Liver (tissue), 8 donors: ENCODE measurements at regions not wholly inside any gene's neighbourhood (a gene's known extent, or its start where the extent isn't known, plus 50 kb on each side); places are given as distances from the start of the nearest gene placed in this dataset.

Experiments
- DNase-seq: peaks from one replicate; pipeline ENCODE4 v3.0.0-alpha.2; 2017; ENCODE audit warnings: low spot score
- H3K27ac ChIP-seq, 2 donors: one replicate each; pipeline ENCODE4 v1.7.0; 2013; ENCODE audit warnings: inconsistent platforms in 2 of 2, low read length in 2 of 2, control low read depth in 1 of 2, low read depth in 1 of 2, mild to moderate bottlenecking in 1 of 2
- H3K27me3 ChIP-seq, 4 donors: one replicate each; pipeline versions ENCODE4 v1.6.1 to v1.7.0; 2013; ENCODE audit warnings: low read length in 3 of 4, inconsistent platforms in 1 of 4, mild to moderate bottlenecking in 1 of 4, moderate library complexity in 1 of 4; ENCODE audit not compliant: control insufficient read depth in 4 of 4, insufficient read depth in 4 of 4
- H3K36me3 ChIP-seq, 4 donors: one replicate each; pipeline versions ENCODE4 v1.6.1 to v1.7.0; 2013; ENCODE audit warnings: low read length in 3 of 4, mild to moderate bottlenecking in 3 of 4, low read depth in 1 of 4, moderate library complexity in 1 of 4; ENCODE audit not compliant: control insufficient read depth in 4 of 4, insufficient read depth in 3 of 4
- H3K4me1 ChIP-seq, 4 donors: one replicate each; pipeline versions ENCODE4 v1.6.1 to v1.7.0; 2013; ENCODE audit warnings: low read length in 3 of 4, mild to moderate bottlenecking in 3 of 4, moderate library complexity in 1 of 4; ENCODE audit not compliant: control insufficient read depth in 4 of 4, insufficient read depth in 4 of 4
- H3K4me3 ChIP-seq, 3 donors: one replicate each; pipeline versions ENCODE4 v1.6.1 to v1.7.0; 2013; ENCODE audit warnings: low read length in 3 of 3, control low read depth in 1 of 3, low read depth in 1 of 3, mild to moderate bottlenecking in 1 of 3
- H3K9ac ChIP-seq, 2 donors: one replicate each; pipeline ENCODE4 v1.7.0; 2013; ENCODE audit warnings: low read length in 2 of 2, mild to moderate bottlenecking in 2 of 2, moderate library complexity in 2 of 2, control low read depth in 1 of 2, low read depth in 1 of 2
- H3K9me3 ChIP-seq, 4 donors: one replicate each; pipeline versions ENCODE4 v1.6.1 to v1.7.0; 2013; ENCODE audit warnings: low read length in 3 of 4; ENCODE audit not compliant: control insufficient read depth in 4 of 4
- EGR1 ChIP-seq, 2 donors: IDR thresholded peaks; 2 replicates each; pipeline ENCODE4 v1.6.1; 2016 to 2018; ENCODE audit warnings: antibody characterized with exemption in 2 of 2, low read depth in 2 of 2
- FOXA1 ChIP-seq: IDR thresholded peaks from 2 replicates; pipeline ENCODE4 v1.6.1; 2016; ENCODE audit warnings: antibody characterized with exemption
- FOXA2 ChIP-seq: IDR thresholded peaks from 2 replicates; pipeline ENCODE4 v1.6.1; 2016; ENCODE audit warnings: antibody characterized with exemption
- GABPA ChIP-seq, 2 donors: IDR thresholded peaks in 1 of 2; conservative IDR thresholded peaks in 1 of 2; 2 replicates each; pipeline ENCODE4 v1.6.1; 2016; ENCODE audit warnings: antibody characterized with exemption in 2 of 2, mild to moderate bottlenecking in 1 of 2, moderate library complexity in 1 of 2
- HNF4A ChIP-seq, 2 donors: conservative IDR thresholded peaks; 2 replicates each; pipeline ENCODE4 v1.6.1; 2016; ENCODE audit warnings: antibody characterized with exemption in 2 of 2, mild to moderate bottlenecking in 2 of 2
- HNF4G ChIP-seq: IDR thresholded peaks from 2 replicates; pipeline ENCODE4 v1.6.1; 2016; ENCODE audit warnings: antibody characterized with exemption
- JUND ChIP-seq, 2 donors: IDR thresholded peaks; 2 replicates each; pipeline ENCODE4 v1.6.1; 2016; ENCODE audit warnings: antibody characterized with exemption in 2 of 2
- NR2F2 ChIP-seq: IDR thresholded peaks from 2 replicates; pipeline ENCODE4 v1.6.1; 2016; ENCODE audit warnings: antibody characterized with exemption
- RAD21 ChIP-seq, 2 donors: IDR thresholded peaks; 2 replicates each; pipeline ENCODE4 v1.6.1; 2016; ENCODE audit warnings: antibody characterized with exemption in 2 of 2, mild to moderate bottlenecking in 2 of 2
- RXRA ChIP-seq, 2 donors: IDR thresholded peaks; 2 replicates each; pipeline ENCODE4 v1.6.1; 2017 to 2018; ENCODE audit warnings: antibody characterized with exemption in 2 of 2, mild to moderate bottlenecking in 1 of 2
- TAF1 ChIP-seq: conservative IDR thresholded peaks from 2 replicates; pipeline ENCODE4 v1.6.1; 2016; ENCODE audit warnings: antibody characterized with exemption, mild to moderate bottlenecking
- YY1 ChIP-seq: IDR thresholded peaks from 2 replicates; pipeline ENCODE4 v1.6.1; 2016; ENCODE audit warnings: antibody characterized with exemption, mild to moderate bottlenecking
- WGBS: extraction: QIAGEN DNeasy Blood & Tissue Kit; methylation state at CpG from one replicate; pipeline ENCODE4 v1.1.7; 2013; 5-methylcytosine and 5-hydroxymethylcytosine counted together
- TF ChIP-seq, protein P1 (sequence below): IDR thresholded peaks from 2 replicates; pipeline ENCODE4 v1.6.1; 2016; ENCODE audit warnings: antibody characterized with exemption
- TF ChIP-seq, protein P2 (sequence below): IDR thresholded peaks from 2 replicates; pipeline ENCODE4 v1.6.1; 2016; ENCODE audit warnings: antibody characterized with exemption
- TF ChIP-seq, protein P3 (sequence below): IDR thresholded peaks from 2 replicates; pipeline ENCODE4 v1.6.1; 2016; ENCODE audit warnings: antibody characterized with exemption, mild to moderate bottlenecking
- TF ChIP-seq, protein P4 (sequence below): IDR thresholded peaks from 2 replicates; pipeline ENCODE4 v1.6.1; 2016; ENCODE audit warnings: antibody characterized with exemption
- TF ChIP-seq, protein P5 (sequence below): fragments of 150-350 bp; IDR thresholded peaks from 2 replicates; pipeline ENCODE4 v1.5.1; 2017; ENCODE audit warnings: improper control_type of control experiment, low read depth, low read length; ENCODE audit not compliant: missing input control
- donor health status: healthy.
- donor health status: healthy.
- donor health status: healthy.
- donor health status: healthy.
- donor health status: healthy.

DNA sequence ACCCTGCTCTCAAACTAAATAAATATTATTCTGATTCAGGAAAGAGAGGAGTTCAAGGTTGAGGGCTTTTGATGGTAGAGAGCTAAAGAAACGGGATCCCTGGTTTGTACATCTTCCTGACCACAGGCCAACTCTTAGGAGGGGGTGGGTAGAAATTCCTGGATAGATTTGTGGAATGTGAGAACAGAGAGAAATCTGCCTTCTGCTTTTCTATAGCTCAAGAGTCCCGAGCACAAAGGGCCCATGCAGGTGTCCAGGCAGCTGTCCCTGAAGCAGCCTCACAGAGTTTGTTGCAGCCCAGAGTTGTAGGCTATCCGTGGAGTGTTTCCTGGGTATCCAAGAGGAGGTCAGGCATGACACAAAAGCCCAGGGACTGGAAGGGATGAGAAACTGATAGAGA lies 198.6 kb downstream of the BCAT1 start:
- no peak overlapping the region for H3K4me3 ChIP-seq
- no peak overlapping the region for H3K9ac ChIP-seq
- H3K36me3 ChIP-seq = no peaks in the 10 kb centered on the region
- 86% methylated on average over 3 of the region's 3 CpGs for WGBS
- no peaks in the 10 kb centered on the region for H3K9me3 ChIP-seq
- peaks cover 4 to 12% (median 8%) of the 10 kb centered on the region in 4 donors for H3K4me1 ChIP-seq
- no peak for DNase-seq
- TF ChIP-seq, protein P1, sequence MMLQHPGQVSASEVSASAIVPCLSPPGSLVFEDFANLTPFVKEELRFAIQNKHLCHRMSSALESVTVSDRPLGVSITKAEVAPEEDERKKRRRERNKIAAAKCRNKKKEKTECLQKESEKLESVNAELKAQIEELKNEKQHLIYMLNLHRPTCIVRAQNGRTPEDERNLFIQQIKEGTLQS = no peak
- TF ChIP-seq YY1 (no peak), FOXA2 (no peak), TAF1 (no peak), JUND (IDR thresholded peaks at IDR 0.05) (no peak), GABPA (IDR thresholded peaks at IDR 0.05 in 1 of 2, conservative IDR thresholded peaks at IDR 0.05 in 1 of 2) (no peak), RAD21 (IDR thresholded peaks at IDR 0.05) (no peak)
- no peak overlapping the region for H3K27ac ChIP-seq
- H3K27me3 ChIP-seq = no peaks in the 10 kb centered on the region

DNA sequence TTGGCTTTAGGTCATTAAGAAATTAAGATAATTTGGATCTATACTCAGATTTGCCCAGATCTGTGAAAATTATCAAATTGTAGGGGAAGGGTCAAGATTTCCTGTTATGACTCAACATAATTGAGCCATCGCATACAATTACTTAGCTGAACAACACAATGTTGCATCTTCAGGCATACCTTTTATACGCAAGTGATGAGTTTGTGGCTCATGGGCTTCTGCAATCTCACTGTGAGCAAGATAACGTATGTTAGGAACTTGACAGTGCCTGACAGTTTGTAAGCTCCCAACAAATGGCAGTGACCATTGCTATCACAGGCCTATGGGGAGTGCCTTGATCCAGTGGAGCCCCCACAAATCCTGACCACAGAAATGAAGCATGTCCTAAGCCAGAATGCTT lies 199.7 kb downstream of the BCAT1 start:
- no peak for DNase-seq
- Histone ChIP-seq H3K36me3 (no peaks in the 10 kb centered on the region), H3K27me3 (no peaks in the 10 kb centered on the region), H3K4me3 (no peak overlapping the region), H3K4me1 (peaks cover 0 to 3% (median under 1%) of the 10 kb centered on the region in 4 donors), H3K27ac (no peak overlapping the region), H3K9ac (no peak overlapping the region), H3K9me3 (no peaks in the 10 kb centered on the region)
- 94% methylated on average over 3 of the region's 3 CpGs for WGBS
- TF ChIP-seq RAD21 (IDR thresholded peaks at IDR 0.05) (no peak), TAF1 (no peak), YY1 (no peak), HNF4A (conservative IDR thresholded peaks at IDR 0.05) (no peak), FOXA1 (no peak), RXRA (IDR thresholded peaks at IDR 0.05) (no peak), GABPA (IDR thresholded peaks at IDR 0.05 in 1 of 2, conservative IDR thresholded peaks at IDR 0.05 in 1 of 2) (no peak), HNF4G (no peak), NR2F2 (no peak), EGR1 (IDR thresholded peaks at IDR 0.05; ENCODE audit: low read depth in 2 of 2) (no peak), JUND (IDR thresholded peaks at IDR 0.05) (no peak)
- TF ChIP-seq, protein P1 = no peak
- TF ChIP-seq, protein P2, sequence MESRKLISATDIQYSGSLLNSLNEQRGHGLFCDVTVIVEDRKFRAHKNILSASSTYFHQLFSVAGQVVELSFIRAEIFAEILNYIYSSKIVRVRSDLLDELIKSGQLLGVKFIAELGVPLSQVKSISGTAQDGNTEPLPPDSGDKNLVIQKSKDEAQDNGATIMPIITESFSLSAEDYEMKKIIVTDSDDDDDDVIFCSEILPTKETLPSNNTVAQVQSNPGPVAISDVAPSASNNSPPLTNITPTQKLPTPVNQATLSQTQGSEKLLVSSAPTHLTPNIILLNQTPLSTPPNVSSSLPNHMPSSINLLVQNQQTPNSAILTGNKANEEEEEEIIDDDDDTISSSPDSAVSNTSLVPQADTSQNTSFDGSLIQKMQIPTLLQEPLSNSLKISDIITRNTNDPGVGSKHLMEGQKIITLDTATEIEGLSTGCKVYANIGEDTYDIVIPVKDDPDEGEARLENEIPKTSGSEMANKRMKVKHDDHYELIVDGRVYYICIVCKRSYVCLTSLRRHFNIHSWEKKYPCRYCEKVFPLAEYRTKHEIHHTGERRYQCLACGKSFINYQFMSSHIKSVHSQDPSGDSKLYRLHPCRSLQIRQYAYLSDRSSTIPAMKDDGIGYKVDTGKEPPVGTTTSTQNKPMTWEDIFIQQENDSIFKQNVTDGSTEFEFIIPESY = no peak
- TF ChIP-seq, protein P3, sequence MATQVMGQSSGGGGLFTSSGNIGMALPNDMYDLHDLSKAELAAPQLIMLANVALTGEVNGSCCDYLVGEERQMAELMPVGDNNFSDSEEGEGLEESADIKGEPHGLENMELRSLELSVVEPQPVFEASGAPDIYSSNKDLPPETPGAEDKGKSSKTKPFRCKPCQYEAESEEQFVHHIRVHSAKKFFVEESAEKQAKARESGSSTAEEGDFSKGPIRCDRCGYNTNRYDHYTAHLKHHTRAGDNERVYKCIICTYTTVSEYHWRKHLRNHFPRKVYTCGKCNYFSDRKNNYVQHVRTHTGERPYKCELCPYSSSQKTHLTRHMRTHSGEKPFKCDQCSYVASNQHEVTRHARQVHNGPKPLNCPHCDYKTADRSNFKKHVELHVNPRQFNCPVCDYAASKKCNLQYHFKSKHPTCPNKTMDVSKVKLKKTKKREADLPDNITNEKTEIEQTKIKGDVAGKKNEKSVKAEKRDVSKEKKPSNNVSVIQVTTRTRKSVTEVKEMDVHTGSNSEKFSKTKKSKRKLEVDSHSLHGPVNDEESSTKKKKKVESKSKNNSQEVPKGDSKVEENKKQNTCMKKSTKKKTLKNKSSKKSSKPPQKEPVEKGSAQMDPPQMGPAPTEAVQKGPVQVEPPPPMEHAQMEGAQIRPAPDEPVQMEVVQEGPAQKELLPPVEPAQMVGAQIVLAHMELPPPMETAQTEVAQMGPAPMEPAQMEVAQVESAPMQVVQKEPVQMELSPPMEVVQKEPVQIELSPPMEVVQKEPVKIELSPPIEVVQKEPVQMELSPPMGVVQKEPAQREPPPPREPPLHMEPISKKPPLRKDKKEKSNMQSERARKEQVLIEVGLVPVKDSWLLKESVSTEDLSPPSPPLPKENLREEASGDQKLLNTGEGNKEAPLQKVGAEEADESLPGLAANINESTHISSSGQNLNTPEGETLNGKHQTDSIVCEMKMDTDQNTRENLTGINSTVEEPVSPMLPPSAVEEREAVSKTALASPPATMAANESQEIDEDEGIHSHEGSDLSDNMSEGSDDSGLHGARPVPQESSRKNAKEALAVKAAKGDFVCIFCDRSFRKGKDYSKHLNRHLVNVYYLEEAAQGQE = no peak
- TF ChIP-seq, protein P4, sequence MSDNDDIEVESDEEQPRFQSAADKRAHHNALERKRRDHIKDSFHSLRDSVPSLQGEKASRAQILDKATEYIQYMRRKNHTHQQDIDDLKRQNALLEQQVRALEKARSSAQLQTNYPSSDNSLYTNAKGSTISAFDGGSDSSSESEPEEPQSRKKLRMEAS = no peak
- TF ChIP-seq, protein P5, sequence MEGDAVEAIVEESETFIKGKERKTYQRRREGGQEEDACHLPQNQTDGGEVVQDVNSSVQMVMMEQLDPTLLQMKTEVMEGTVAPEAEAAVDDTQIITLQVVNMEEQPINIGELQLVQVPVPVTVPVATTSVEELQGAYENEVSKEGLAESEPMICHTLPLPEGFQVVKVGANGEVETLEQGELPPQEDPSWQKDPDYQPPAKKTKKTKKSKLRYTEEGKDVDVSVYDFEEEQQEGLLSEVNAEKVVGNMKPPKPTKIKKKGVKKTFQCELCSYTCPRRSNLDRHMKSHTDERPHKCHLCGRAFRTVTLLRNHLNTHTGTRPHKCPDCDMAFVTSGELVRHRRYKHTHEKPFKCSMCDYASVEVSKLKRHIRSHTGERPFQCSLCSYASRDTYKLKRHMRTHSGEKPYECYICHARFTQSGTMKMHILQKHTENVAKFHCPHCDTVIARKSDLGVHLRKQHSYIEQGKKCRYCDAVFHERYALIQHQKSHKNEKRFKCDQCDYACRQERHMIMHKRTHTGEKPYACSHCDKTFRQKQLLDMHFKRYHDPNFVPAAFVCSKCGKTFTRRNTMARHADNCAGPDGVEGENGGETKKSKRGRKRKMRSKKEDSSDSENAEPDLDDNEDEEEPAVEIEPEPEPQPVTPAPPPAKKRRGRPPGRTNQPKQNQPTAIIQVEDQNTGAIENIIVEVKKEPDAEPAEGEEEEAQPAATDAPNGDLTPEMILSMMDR = no peak
